Heart left ventricle (tissue), 16 donors: ENCODE measurements at regions not wholly inside any gene's neighbourhood (a gene's known extent, or its start where the extent isn't known, plus 50 kb on each side); places are given as distances from the start of the nearest gene placed in this dataset.

Experiments used
- ATAC-seq, 4 donors: fragments of 200-7000 bp; cut with Tn5 transposase; one replicate each; pipeline ENCODE4 v1.9.1; 2020 to 2022; ENCODE audit warnings: moderate library complexity in 4 of 4, mild to moderate bottlenecking in 3 of 4, moderate number of reproducible peaks in 1 of 4
- DNase-seq, 5 donors: peaks; one replicate each; pipeline ENCODE4 v3.0.0-alpha.2; 2020
- H3K27ac ChIP-seq, 12 donors: fragments of 200-600 bp; sonication (generic) in 4 of 12; one replicate each; pipeline versions ENCODE4 v1.5.0 to v1.8.0; 2016 to 2022; ENCODE audit warnings: mild to moderate bottlenecking in 2 of 12
- H3K27me3 ChIP-seq, 9 donors: fragments of 200-600 bp; sonication (generic) in 2 of 9; one replicate each; pipeline versions ENCODE4 v1.5.1 to v1.8.0; 2016 to 2022; ENCODE audit warnings: mild to moderate bottlenecking in 3 of 9
- H3K36me3 ChIP-seq, 9 donors: fragments of 200-600 bp; sonication (generic) in 2 of 9; one replicate each; pipeline versions ENCODE4 v1.5.0 to v1.8.0; 2018 to 2022; ENCODE audit warnings: mild to moderate bottlenecking in 2 of 9
- H3K4me1 ChIP-seq, 12 donors: fragments of 200-600 bp; sonication (generic) in 4 of 12; one replicate each; pipeline versions ENCODE4 v1.5.0 to v1.8.0; 2016 to 2022; ENCODE audit warnings: mild to moderate bottlenecking in 3 of 12
- H3K4me3 ChIP-seq, 12 donors: fragments of 200-600 bp; sonication (generic) in 4 of 12; one replicate each; pipeline versions ENCODE4 v1.5.0 to v1.8.0; 2017 to 2022; ENCODE audit warnings: mild to moderate bottlenecking in 9 of 12, moderate library complexity in 4 of 12
- H3K9me3 ChIP-seq, 12 donors: fragments of 200-600 bp; sonication (generic) in 4 of 12; one replicate each; pipeline versions ENCODE4 v1.5.0 to v1.8.0; 2016 to 2022; ENCODE audit warnings: mild to moderate bottlenecking in 1 of 12
- CTCF ChIP-seq, 12 donors: fragments of 200-600 bp; sonication (generic) in 4 of 12; IDR thresholded peaks; one replicate each; pipeline versions ENCODE4 v1.5.0 to v1.8.0; 2018 to 2022; ENCODE audit warnings: antibody characterized with exemption in 12 of 12, mild to moderate bottlenecking in 5 of 12
- POLR2A ChIP-seq, 2 donors: fragments of 450-650 bp; IDR thresholded peaks; one replicate each; pipeline ENCODE4 v1.6.1; 2017; ENCODE audit warnings: antibody characterized with exemption in 2 of 2, mild to moderate bottlenecking in 2 of 2, moderate library complexity in 2 of 2
- WGBS, 4 donors: extraction: QIAGEN DNeasy Blood & Tissue Kit in 2 of 4; methylation state at CpG; one replicate each; pipeline versions ENCODE4 v1.1.5 to v1.1.7; 2013 to 2018; 5-methylcytosine and 5-hydroxymethylcytosine counted together
- intact Hi-C, 10 donors: fragments of 100-400 bp; cut with DNase I; formaldehyde crosslinking; loops; one replicate each; pipeline versions ENCODE4 v1.11.1 to v1.14.2; 2022
- donor health status: ischemic (EF 13 %, LVEDD 7.1; RV severe dilation, severe dysfunction).
- donor health status: healthy with polysubstance abuse.
- donor health status: DM: no; HTN: yes; CAD: no.
- donor health status: DM: no; HTN: no; CAD: no.
- donor health status: ischemic (EF 25% LVEDD 6.9; RV normal size, moderate dysfunction).
- donor health status: ischemic (EF 25% LVEDD 5.7; RV mildly dilated, moderate dysfunction).
- donor health status: healthy.
- donor health status: DM: yes; HTN: yes; CAD: no.
- donor health status: ischemic (EF 35%, LVEDD 5.7; RV mildly dilated, moderate dysfunction).
- donor health status: nonischemic (EF 11% LVEDD 7.7; RV severe dilation, severe dysfunction).
- donor health status: DM: yes; HTN: yes; CAD: no.
- donor health status: PGD.
- donor health status: ischemic (EF 29% LVEDD 5.4; RV normal size, mild dysfunction).
- donor health status: nonischemic (EF 23%, LVEDD 6.1; RV moderate dilation, normal function).

- no peak overlapping the region for H3K4me3 ChIP-seq
- no peaks in the 10 kb centered on the region for H3K27me3 ChIP-seq
- no peak overlapping the region for H3K27ac ChIP-seq
- intact Hi-C loops = no loop called here
- no peaks in the 10 kb centered on the region for H3K9me3 ChIP-seq
- 77 to 88% (median 84%) methylated on average over 8 to 9 of the region's 9 CpGs for WGBS, 4 donors
- TF ChIP-seq POLR2A (IDR thresholded peaks at IDR 0.05) (no peak), CTCF (IDR thresholded peaks at IDR 0.05) (no peak)
- no peak for DNase-seq
- no peak for ATAC-seq
- peaks cover 0 to 19% (median 0%) of the 10 kb centered on the region in 9 donors for H3K36me3 ChIP-seq
- peaks cover 0 to 3% (median 0%) of the 10 kb centered on the region in 12 donors for H3K4me1 ChIP-seq
Measured at GRCh38 chr19:7418596-7418995, 69.9 kb downstream of the ARHGEF18 start.

GRCh38 chr19:7419153-7419552 lies 69.7 kb downstream of the PEX11G start:
- no peak for TF ChIP-seq POLR2A (IDR thresholded peaks at IDR 0.05)
- no peak for TF ChIP-seq CTCF (IDR thresholded peaks at IDR 0.05)
- Histone ChIP-seq H3K4me1 (peaks cover 0 to 3% (median 0%) of the 10 kb centered on the region in 12 donors), H3K4me3 (no peak overlapping the region), H3K27me3 (no peaks in the 10 kb centered on the region), H3K9me3 (no peaks in the 10 kb centered on the region), H3K36me3 (peaks cover 0 to 21% (median 0%) of the 10 kb centered on the region in 9 donors), H3K27ac (no peak overlapping the region)
- ATAC-seq (peak in 1 of 4 donors; percentile 18), DNase-seq (no peak)
- intact Hi-C loops = no loop called here
- WGBS, 4 donors = 76 to 99% (median 93%) methylated on average over 12 of the region's 12 CpGs

GRCh38 chr19:7419777-7420439 lies 68.9 kb downstream of the PEX11G start:
- Histone ChIP-seq H3K27me3 (no peaks in the 10 kb centered on the region), H3K4me1 (peaks cover 0 to 3% (median 0%) of the 10 kb centered on the region in 12 donors), H3K36me3 (peaks cover 0 to 28% (median 0%) of the 10 kb centered on the region in 9 donors), H3K9me3 (no peaks in the 10 kb centered on the region), H3K4me3 (no peak overlapping the region), H3K27ac (no peak overlapping the region)
- no peak for TF ChIP-seq CTCF (IDR thresholded peaks at IDR 0.05)
- TF ChIP-seq POLR2A (IDR thresholded peaks at IDR 0.05) = no peak
- 90 to 95% (median 93%) methylated on average over 10 of the region's 10 CpGs for WGBS, 4 donors
- intact Hi-C loops = no loop called here
- ATAC-seq (no peak), DNase-seq (no peak)

- 91 to 95% (median 91%) methylated on average over 17 of the region's 17 CpGs for WGBS, 4 donors
- Histone ChIP-seq H3K36me3 (peaks cover 0 to 29% (median 0%) of the 10 kb centered on the region in 9 donors), H3K4me1 (no peaks in the 10 kb centered on the region), H3K9me3 (no peaks in the 10 kb centered on the region), H3K27me3 (no peaks in the 10 kb centered on the region), H3K4me3 (no peak overlapping the region), H3K27ac (no peak overlapping the region)
- DNase-seq = no peak
- intact Hi-C loops = no loop called here
- TF ChIP-seq POLR2A (IDR thresholded peaks at IDR 0.05) (no peak), CTCF (IDR thresholded peaks at IDR 0.05) (no peak)
- no peak for ATAC-seq
Measured at GRCh38 chr19:7421941-7422744, 66.7 kb downstream of the PEX11G start.
